ENCODE measurements at regions not wholly inside any gene's neighbourhood (a gene's known extent, or its start where the extent isn't known, plus 50 kb on each side); places are given as distances from the start of the nearest gene placed in this dataset.

DNA sequence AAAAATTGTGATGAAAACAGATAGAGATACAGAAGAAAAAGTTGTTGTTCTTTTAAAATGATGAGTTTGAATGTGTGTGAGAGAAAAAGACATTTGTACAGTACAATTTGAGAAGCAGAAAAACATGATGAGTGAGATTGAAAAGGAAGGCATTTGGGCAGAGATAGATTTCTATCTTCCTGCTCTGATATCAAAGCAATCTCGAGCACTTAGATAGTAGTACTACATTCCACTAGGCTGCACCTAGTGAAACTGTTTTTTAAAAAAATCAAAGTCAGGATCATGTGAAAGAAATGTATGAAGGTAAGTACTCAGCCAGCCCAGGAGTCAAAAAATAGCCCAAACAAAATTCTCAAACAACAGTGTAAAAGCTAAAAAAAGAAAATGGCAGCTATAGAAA lies 104.1 kb upstream of the UBE2E2 start:
- FAIRE-seq = no peak
- Histone ChIP-seq H3K9ac (replicated peaks; ENCODE audit: extremely low read depth, insufficient read depth, low read length) (no peak overlapping the region), H3K79me2 (ENCODE audit: control insufficient read depth, insufficient read depth, low read length) (no peaks in the 10 kb centered on the region), H3K27me3 (ENCODE audit: control insufficient read depth in 2 of 2, insufficient read depth in 2 of 2, low read length in 2 of 2) (no peaks in the 10 kb centered on the region), H3K4me2 (ENCODE audit: insufficient read depth, low read length) (peak overlapping the region; percentile 86), H3K27ac (ENCODE audit: insufficient read depth, low read depth, low read length) (peak overlapping the region; percentile 75), H3K4me3 (replicated peaks in 1 of 3; ENCODE audit: insufficient read depth in 1 of 3, low read depth in 1 of 3, low read length in 3 of 3) (no peak overlapping the region), H4K20me1 (replicated peaks; ENCODE audit: control insufficient read depth, extremely low read depth, insufficient read depth, low read length) (no peaks in the 10 kb centered on the region), H3K9me3 (replicated peaks; ENCODE audit: control insufficient read depth, insufficient read depth, low read length) (no peaks in the 10 kb centered on the region), H3K9me1 (replicated peaks; ENCODE audit: control insufficient read depth, extremely low read depth, insufficient read depth, low read length) (no peaks in the 10 kb centered on the region), H2AFZ (ENCODE audit: low read depth, low read length) (peak overlapping the region; percentile 91), H3K4me1 (ENCODE audit: control insufficient read depth, extremely low read depth, insufficient read depth, low read length) (peaks cover 31% of the 10 kb centered on the region), H3K36me3 (ENCODE audit: control insufficient read depth in 2 of 2, extremely low read depth in 1 of 2, insufficient read depth in 2 of 2, low read length in 2 of 2) (no peaks in the 10 kb centered on the region)
- no TSS peak for BruUV-seq (replicated peaks)
- DNase-seq (ENCODE audit: low read depth, low spot score) = no peak
- intact Hi-C loops (cut with micrococcal nuclease) (no loop called here), dilution Hi-C loops (cut with MboI; ENCODE audit: extremely low pct_ligation_motif_present, low sequenced_read_pairs) (no loop called here)
- TF ChIP-seq FOS (IDR thresholded peaks at IDR 0.05; ENCODE audit: borderline replicate concordance, insufficient read depth, low read length) (no peak), GATA2 (IDR thresholded peaks at IDR 0.05; ENCODE audit: insufficient read depth, insufficient read length, low read depth, low read length) (no peak), EZH2 (IDR thresholded peaks at IDR 0.05; ENCODE audit: borderline replicate concordance, low read depth, low read length, severe bottlenecking) (no peak), POLR2AphosphoS5 (IDR thresholded peaks at IDR 0.05; ENCODE audit: insufficient read depth, low read depth, low read length) (no peak), MYC (IDR thresholded peaks at IDR 0.05; ENCODE audit: low read depth, low read length) (no peak), POLR2A (IDR thresholded peaks at IDR 0.05; ENCODE audit: low read depth, low read length) (no peak), JUN (IDR thresholded peaks at IDR 0.05; ENCODE audit: borderline replicate concordance, insufficient read depth, insufficient read length, low read depth) (no peak)
- TF ChIP-seq, protein P1, sequence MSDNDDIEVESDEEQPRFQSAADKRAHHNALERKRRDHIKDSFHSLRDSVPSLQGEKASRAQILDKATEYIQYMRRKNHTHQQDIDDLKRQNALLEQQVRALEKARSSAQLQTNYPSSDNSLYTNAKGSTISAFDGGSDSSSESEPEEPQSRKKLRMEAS (IDR thresholded peaks at IDR 0.05; ENCODE audit: insufficient read depth, insufficient read length) = no peak
- TF ChIP-seq, protein P2, sequence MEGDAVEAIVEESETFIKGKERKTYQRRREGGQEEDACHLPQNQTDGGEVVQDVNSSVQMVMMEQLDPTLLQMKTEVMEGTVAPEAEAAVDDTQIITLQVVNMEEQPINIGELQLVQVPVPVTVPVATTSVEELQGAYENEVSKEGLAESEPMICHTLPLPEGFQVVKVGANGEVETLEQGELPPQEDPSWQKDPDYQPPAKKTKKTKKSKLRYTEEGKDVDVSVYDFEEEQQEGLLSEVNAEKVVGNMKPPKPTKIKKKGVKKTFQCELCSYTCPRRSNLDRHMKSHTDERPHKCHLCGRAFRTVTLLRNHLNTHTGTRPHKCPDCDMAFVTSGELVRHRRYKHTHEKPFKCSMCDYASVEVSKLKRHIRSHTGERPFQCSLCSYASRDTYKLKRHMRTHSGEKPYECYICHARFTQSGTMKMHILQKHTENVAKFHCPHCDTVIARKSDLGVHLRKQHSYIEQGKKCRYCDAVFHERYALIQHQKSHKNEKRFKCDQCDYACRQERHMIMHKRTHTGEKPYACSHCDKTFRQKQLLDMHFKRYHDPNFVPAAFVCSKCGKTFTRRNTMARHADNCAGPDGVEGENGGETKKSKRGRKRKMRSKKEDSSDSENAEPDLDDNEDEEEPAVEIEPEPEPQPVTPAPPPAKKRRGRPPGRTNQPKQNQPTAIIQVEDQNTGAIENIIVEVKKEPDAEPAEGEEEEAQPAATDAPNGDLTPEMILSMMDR (IDR thresholded peaks at IDR 0.05; ENCODE audit: extremely low read depth in 1 of 2, insufficient read depth in 1 of 2, low read depth in 1 of 2, low read length in 2 of 2) = no peak
- POLR2A ChIA-PET = no interaction called here
- CTCF ChIA-PET = interaction anchor here (0.6 to 1.0 kb wide), 2 partner anchors 20 to 39 kb away, joined by 3 read pairs; no protein-coding TSS in a partner anchor

All from endothelial cell of umbilical vein (primary cell).